Suppressor macrophage (primary cell): ENCODE measurements at regions not wholly inside any gene's neighbourhood (a gene's known extent, or its start where the extent isn't known, plus 50 kb on each side); places are given as distances from the start of the nearest gene placed in this dataset.
"Not testable (repeated sequence)": the region's sequence is repeated elsewhere in the genome, so short reads cannot be mapped to it uniquely, and the experiment has no call there.

Source experiments
- DNase-seq, 4 experiments: peaks; one replicate each; pipeline ENCODE4 v3.0.0-alpha.2; 2020 to 2022

DNA sequence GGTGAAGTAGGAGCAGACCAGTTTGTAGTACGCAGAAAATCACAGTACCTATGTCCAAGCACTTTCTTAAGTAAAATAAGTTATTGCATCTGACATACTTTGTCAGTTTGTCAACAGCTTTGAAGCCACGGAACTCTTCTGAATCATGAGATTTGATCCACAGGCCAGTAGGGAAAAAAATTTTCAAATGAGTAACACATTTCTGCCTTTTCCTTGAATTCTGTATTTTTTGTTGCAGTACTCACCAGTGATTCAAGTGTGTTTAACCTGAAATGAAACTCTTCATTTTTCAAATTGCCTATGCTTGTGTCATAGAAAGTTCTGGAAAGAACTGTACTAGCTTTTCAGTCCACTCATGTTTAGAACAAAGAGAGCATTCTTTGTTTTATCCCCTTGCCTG, 337.7 kb downstream of the GATA3 start:
- no peak for DNase-seq

DNA sequence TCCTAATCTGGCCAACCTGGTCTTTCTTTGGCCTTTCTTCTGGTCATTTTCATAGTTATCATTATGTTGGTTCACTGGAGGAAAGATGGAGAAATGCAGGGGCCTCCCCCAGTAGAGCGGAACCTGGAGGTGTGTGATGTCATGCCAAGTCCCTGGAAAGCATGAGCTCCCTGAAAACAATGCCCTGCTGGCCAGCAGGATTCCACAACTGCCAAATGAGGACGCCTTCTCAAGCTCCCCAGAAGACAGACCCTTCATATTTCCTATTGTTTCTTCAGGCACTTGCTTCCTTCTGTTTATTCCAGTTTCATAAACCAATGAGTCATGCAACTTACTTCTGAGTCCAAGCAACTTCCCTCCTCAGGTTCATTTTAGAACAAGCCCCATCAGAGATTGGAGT, 339.0 kb downstream of the GATA3 start:
- DNase-seq: no peak

DNA sequence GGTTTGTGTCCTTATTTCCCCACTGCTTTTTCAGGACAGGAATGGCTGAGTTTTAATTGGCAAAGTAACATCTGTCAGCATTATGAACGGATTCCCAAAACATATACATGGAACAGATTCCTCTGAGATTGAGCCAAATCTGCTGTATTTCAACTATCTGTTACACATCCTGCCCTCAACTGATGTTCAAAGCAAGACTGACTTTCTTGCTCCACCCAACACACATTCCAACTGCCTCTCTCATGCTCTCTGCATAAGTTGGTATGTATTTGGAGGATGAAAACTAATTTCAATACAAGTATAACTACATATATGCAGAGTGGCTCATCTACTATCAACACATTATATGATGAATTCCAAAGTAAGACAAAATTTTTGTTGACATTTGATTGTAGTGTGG, 342.2 kb downstream of the GATA3 start:
- no peak for DNase-seq

DNA sequence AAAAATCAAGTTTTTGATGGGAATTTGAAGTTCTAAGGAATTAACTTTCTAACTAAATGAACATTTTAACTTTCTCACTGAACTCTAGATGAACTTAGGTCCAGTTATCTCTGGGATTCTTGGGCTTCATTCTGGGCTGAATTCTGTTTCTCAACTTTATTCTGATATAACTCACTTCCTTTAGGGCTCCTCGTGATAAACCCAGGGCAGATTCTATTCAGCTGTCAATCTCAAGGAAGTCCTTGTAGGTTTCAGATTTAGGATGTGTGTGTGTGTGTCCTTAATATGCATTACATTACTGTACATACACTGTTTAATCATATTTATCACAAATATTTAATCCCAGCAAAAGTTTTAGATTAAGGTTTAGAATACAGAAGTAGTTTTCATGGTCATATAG, 344.3 kb downstream of the GATA3 start:
- DNase-seq: no peak

DNA sequence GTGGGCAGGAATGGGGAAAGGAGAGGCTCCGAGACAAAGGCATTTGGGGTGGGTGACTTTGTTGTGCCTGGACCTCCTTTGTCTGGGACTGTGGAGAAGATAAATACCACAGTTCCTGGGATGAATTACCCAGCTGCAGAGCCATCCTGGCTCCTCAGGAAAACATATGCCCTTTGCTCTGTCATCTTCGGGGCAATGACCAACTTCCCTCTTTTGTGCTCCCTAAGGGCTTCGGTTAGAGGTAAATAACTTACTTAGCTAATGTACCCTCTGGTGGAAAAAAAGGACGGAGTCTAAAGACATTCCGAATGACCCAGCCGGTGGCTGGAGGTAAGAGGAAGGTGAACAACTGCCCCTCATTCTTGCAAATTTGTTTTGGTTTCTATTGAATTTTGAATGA, 345.7 kb downstream of the GATA3 start:
- DNase-seq: no peak

DNA sequence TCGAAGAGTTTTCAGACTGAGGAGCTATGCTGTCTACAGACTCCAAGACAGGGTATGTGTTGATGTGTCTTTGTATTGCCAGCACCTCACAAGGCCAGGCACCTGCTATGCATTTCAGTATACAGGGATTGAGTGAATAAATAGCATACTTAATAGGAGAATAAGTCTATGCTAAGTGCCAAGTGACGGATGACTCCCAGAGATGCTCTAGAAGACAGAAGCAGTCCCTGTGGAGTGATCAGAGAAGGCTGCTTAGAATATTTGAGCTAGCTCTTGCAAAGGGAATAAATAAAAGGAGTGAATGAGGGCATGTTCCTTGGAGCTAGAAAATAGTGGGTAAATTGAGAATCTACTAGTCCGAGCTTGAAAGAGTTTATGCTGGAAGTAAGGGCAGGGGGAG, 346.4 kb downstream of the GATA3 start:
- DNase-seq: no peak

DNA sequence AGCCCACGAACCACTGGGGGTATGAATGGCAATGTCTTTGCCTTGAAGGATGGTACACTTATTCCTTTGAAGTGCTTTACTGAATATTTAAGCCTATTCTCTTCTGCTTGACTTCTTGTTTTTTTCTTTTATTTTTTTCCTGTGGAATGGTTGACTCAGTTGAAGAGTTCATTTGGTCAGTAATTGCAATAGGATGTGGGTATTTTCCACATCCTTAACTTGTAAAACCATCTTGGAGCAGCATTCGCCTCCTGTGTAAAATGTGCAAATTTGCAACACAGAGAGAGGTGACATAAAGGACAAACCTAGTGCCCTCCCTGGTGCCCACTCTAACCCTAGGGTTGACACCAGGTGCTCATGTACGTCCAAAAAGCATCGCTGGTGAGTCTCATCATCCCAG, 347.0 kb downstream of the GATA3 start:
- no peak for DNase-seq

DNA sequence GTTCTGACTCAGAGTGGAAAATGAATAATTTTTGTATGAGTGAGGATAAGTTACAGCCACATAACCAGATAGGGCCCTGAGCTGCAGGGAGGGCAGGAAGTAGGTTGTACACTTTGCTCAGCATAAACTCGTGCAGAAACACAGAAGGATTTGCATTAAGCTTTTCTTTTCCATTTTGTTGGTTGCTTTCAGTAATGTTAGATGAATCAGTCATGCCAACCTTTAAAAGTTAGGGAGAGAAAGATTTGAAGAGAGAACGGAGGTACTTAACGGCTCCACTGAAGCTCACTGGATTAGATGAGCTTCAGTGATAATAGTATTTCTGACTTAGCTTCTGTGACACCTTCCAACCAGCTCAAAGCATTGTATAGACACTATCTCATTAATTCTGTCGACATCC, 348.1 kb downstream of the GATA3 start:
- no peak for DNase-seq

DNA sequence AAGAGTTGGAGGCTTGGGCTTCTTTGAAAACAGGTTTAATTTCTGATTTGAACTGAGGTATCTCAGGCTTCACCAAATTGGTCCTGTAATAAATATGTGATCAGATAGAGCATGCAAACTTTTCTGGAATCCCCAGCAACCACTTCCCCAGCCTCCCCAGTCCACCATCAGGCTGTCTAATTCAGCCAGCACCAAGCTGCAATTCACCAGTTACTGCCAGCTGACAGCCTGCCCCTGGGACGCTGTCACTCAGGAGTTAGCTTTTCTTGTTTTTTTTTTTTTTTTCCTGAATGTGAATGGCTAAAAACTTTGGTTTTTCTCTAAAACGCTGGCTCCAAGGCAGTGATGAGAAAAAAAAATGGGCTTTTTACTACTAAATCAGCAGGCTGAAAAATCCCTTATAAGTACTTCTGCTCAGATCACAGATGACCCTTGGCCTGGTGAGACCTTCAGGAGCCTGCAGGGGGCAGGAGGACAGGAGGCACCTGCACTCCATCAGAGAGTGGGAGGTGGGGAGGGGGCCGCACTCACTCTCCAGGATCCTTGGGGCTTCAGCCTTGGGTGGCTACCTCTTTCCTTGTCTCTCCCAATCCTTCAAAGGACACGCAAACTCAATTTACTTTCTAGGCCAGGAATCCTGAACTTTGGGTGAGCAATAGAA, 349.4 kb downstream of the GATA3 start:
- no peak for DNase-seq

DNA sequence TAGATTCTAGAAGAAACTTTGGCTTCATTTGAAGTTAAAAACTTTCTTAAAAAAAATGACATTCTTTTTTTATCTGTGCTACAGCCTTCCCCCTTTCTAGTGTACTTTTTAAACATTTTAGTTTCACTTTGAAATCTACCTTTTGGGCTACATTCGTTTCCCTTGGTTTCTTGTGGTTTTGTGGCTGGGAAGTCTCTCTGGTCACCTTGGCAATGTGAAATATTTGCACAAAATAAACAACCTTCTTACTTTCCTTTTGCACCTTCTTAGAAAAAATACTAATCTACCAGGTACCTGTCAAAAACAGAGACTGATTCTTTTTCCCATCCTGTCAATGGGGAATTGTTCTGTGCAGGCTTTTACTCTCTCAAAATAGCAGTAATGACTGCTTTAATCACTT, 350.2 kb downstream of the GATA3 start:
- no peak for DNase-seq

DNA sequence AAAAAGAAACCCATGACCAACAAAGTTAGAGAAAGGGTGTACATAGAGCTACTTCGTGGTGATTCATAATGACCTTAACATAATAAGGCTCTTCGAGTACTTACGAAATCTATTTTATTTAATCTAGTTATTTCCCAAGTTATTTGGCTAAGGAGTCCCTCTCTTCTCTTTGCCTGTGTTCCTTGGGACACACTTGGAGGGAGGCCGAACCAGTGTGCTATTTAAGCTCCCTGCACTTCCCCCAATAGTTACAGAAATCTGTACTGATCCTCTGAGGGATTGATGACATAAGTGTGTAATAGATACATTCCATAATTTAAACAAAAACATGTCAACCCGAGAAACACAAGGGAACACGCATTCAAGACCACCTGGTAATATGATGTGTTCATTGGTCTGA, 351.1 kb downstream of the GATA3 start:
- DNase-seq: no peak

DNA sequence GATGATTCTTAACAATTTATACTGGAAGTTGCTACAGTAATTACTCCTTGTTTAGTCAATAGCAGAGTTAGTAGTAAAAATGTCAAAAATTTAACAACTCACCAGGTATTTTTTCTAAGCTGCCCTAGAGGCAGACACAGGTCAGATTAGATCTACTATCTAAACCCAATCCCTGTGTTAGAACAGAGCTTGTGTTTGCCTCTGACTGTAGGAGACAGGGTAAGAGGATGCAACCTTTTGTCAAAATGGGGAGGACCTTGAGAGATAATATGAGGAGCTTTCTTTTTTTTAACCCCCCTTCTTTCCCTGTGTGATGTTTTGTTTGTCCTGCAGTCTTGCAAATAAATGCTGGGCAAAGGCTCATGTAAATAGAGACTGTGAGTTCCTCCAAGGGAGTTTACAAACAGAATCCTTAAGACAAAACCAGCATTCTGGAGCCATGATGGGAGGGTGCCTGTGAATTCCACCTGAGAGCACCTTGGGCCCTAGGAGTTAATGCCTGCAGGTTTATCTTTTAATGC, 353.1 kb downstream of the GATA3 start:
- no peak for DNase-seq

DNA sequence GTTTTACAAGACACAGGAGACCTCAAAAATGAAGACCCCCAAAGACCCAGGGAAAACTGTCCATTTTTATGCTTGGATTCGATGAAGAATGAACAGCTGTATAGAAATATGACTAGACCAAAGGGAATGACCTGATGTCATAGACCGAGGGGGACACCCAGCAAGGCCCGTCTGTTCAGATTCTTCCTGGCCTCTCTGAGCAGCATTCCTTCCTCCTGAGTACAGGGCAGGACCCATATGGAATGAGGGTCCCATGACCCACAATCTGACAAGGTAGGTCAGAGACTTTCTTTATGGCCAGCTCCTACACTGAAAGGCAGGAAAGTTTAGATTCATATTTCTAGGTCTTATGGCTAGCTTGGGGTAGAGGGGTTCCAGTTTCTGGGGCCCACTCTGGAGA, 356.0 kb downstream of the GATA3 start:
- DNase-seq: no peak

DNA sequence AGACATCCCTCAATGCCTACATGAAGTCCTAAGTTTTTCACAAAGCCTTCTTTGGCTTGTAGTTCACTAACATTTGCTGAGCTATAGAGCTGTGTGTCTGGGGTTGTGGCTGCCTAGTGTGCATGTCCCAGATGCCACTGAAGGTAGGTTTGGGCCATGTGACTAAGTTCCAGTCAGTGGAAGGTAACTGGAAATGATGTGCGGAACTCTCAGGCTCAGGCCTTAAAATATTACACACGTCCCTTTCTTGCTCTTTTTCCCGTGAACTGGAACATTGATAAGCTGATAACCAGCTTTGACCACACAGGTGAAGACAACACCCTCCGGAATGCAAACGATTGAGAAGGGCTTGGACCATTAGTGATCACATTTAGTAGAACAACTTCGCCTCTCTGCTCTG, 358.1 kb downstream of the GATA3 start:
- DNase-seq: no peak

DNA sequence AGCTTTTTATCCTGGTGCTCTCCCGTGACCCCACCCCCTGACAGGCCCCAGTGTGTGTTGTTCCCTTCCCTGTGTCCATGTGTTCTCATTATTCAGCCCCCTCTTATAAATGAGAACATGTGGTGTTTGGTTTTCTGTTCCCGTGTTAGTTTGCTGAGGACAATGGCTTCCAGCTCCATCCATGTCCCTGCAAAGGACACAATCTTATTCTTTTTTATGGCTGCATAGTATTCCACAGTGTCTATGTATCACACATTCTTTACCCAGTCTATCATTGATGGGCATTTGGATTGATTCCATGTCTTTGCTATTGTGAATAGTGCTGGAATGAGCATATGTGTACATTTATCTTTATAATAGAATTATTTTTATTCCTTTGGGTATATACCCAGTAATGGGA, 360.5 kb downstream of the GATA3 start:
- DNase-seq: not testable (repeated sequence)

DNA sequence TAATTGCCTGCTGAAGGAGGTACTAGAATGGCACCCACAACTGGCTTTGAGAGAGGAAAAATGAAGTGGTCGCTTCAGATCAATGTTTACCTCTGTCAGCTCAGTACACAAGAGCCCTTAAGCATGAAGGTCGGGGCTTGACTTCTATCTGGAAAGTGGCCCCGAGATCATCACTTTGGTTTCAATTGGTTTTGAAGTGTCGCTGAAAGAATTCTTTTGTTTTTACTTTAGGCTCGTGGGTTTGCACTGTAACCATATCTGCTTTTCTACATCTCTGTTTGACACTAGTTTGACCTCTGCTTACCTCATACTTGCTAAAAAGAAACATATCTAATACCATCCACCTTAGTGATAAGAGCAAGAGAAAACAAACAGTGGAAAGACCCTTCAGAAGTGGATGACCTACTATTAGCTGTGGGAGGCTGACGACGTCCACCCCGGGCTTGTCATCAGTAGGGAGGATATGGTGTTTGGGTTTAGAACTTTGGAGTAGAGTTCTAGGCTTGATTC, 361.8 kb downstream of the GATA3 start:
- DNase-seq: no peak

DNA sequence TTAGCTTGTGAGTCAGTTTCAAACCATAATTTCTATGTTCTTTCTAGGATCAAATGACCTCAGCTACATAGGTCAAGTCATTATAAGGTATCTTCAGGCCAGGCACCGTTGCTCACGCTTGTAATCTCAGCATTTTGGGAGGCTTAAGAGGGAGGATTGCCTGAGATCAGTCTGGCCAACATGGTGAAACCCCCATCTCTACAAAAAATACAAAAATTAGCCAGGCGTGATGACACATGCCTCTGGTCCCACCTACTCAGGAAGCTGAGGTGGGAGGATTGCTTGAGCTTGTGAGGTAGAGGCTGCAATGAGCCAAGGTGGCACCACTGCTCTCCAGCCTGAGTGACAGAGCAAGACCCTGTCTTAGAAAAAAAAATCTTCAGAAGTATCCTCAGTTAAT, 362.3 kb downstream of the GATA3 start:
- DNase-seq: peak in 1 of 4 experiments; percentile 24

DNA sequence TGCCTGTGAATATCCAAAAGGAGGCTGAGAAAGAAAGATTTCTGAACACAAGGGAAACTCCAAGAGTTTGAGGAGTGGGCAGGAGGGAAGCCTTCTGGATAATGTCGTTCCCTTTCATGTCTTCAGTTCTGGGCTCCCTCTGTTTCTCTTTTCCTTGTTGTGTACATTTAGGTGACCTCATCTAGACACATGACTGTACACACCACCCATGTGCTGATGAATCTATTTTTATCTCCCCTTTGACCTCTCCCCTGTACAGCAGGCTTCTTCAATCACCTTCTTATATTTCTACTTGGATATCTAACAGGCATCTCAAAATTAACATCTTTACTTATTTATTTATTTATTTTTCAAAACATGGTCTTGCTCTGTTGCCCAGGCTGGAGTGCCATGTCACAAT, 363.1 kb downstream of the GATA3 start:
- DNase-seq: peak; percentile 11 to 47 (median 28)

DNA sequence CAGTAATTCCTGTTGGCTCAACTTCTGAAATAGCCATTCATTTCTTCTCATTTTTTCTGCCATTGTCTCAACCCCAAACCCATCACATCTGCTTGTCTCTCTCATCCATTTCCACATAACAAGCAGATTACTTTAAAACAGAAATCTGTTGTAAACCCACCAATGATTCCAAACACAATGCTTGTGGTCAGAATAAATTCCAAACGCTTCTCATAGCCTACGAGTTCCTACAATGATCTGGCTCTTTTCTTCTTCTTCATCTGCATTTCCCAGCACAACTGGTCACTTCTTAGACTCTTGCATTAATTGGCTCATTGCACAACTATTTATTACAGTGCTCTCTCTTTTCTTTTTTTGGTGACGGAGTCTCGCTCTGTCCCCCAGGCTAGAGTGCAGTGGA, 364.1 kb downstream of the GATA3 start:
- DNase-seq: no peak

DNA sequence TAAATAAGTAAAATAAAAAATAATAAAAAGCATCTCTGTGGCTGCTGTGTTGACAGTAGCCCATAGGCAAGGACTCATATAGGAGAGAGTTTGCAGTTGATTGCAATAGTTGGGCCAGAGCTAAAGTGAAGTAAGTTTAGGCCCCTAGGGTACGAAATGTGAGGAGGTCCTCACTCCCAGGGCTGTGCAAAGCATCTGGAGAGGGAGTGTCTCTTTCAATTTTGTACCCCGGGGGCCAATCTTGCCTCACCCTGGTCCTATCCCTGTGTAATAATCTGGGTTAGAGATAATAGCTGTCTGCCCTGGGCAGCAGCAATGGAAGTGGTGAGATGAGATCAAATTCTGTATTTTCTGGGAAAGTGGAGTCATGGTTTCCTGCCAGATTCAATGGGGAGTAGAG, 365.7 kb downstream of the GATA3 start:
- DNase-seq: no peak

DNA sequence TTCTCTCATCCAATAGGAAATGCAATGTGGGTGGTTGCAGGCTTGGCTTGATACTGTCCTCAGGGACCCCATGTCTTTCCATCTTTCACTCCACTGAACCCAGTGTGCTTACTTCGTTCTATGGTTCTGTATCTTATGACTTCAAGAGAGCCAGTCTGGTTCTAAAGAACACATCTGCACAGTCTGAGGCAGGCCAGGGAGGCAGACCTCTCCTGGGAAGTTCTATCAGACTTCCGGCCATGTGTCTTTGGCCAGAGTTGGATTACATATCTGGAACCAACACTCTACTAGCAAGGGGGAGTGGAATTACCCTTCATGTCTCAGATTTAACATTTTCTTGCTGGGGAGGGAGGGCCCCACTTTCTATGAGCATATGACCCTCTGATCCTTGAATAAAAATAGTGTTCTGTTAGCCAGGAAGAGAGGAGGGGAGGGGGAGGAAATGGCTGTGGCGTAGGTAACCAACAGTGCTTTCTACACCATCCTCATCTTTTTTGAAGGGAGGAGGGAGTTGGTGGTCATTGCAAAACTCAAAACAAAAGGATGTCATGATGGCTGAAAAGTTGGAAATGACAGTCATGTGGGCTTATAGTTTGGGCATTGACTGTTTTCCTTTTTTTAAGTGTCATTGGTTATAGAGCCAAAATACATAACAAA, 370.2 kb downstream of the GATA3 start:
- no peak for DNase-seq

DNA sequence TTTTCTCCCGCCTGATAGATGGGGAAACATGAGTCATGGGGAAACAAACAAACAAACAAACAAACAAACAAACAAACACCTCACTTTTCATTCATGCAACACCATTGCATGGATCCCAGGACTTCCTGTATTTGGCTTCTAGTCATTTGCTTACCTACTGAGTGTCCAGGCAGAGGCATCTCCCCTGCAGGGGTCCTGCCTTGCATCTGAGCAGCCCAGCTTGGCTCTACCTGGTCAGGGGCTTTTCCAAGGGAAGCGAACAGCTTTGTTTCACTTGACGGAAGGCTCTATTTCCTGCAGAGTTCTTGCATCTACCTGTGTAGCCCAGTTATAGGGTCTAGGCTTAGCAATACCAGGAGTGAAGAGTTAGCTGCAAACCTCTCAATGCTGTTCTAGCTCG, 374.2 kb downstream of the GATA3 start:
- DNase-seq: no peak

DNA sequence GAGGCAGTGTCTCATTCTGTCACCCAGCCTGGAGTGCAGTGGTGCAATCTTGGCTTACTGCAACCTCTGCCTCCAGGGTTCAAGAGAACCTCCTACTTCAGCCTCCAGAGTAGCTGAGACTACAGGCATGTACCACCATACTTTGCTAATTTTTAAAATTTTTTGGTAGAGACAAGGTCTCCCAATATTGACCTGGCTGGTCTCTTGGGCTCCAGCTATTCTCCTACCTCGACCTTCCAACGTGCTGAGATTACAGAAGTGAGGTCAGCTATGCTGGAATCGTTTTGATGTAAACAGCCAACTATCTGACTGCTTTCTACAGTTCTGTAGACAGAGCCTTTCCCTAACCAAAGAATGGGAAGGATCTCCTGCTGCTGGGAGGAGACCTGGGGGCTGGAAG, 375.8 kb downstream of the GATA3 start:
- no peak for DNase-seq

DNA sequence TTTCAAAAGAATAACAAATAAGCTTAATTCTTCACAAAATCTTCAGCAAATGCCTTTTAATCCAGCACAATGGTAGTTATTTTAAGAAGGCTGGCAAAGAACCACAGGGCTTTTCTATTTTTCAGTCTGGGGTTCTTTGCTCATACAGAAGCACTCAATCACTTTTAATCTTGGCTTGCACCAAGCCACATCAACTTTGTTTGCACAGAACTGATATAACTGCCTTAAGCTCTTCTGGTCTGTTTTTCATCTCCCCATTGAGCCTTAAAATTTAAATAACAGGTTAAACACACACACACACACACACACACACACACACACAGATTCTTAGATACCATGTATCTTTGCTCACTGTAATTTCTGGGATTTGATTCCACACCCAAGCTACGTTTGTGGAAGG, 377.0 kb downstream of the GATA3 start:
- DNase-seq: no peak
